Lung microvascular endothelial cell (primary cell): ENCODE measurements at regions not wholly inside any gene's neighbourhood (a gene's known extent, or its start where the extent isn't known, plus 50 kb on each side); places are given as distances from the start of the nearest gene placed in this dataset.
A peak's percentile ranks its signal among the peaks of the same experiment; 100 is the strongest.

ENCODE experiments used
- DNase-seq, 2 donors: peaks; one replicate each; pipeline versions ENCODE4 v3.0.0 to v3.0.0-alpha.2; 2010; ENCODE audit warnings: low read depth in 2 of 2

- no peak for DNase-seq
Observed at GRCh38 chr2:12658310-12658945, 58.3 kb upstream of the TRIB2 start.

- DNase-seq: no peak
Observed at GRCh38 chr2:12661489-12661888, 55.2 kb upstream of the TRIB2 start.

GRCh38 chr2:12663306-12664037 is 53.3 kb upstream of the TRIB2 start:
- DNase-seq: peak; percentile 20 to 29

- peak; percentile 59 to 91 for DNase-seq
Observed at GRCh38 chr2:12665334-12665733, 51.4 kb upstream of the TRIB2 start.

- no peak for DNase-seq
Observed at GRCh38 chr2:12666445-12666844, 50.3 kb upstream of the TRIB2 start.
